ENCODE measurements at regions not wholly inside any gene's neighbourhood (a gene's known extent, or its start where the extent isn't known, plus 50 kb on each side); places are given as distances from the start of the nearest gene placed in this dataset.

DNA sequence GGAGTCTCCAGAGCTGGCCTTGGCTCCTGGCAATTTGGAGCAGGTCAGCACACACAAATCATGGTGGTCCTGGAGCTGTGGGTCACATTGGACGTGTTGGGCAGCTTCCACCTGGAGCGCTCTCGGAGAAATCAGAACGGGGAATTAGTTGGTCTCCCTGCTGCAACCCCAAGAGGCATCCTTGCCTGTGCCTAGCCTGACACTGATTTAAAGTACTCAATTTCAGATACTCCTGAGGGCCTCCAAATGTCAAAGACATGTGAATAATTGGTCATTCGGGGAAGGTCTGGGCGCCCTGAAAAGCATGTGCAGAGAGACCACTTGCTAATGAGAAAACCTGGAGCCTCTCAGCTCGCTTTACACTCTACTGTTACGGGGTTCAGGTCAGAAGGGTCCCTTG is 145.5 kb upstream of the AGAP1 start:
- TF ChIP-seq, protein P1, sequence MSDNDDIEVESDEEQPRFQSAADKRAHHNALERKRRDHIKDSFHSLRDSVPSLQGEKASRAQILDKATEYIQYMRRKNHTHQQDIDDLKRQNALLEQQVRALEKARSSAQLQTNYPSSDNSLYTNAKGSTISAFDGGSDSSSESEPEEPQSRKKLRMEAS (IDR thresholded peaks at IDR 0.05): no peak
- TF ChIP-seq, protein P2, sequence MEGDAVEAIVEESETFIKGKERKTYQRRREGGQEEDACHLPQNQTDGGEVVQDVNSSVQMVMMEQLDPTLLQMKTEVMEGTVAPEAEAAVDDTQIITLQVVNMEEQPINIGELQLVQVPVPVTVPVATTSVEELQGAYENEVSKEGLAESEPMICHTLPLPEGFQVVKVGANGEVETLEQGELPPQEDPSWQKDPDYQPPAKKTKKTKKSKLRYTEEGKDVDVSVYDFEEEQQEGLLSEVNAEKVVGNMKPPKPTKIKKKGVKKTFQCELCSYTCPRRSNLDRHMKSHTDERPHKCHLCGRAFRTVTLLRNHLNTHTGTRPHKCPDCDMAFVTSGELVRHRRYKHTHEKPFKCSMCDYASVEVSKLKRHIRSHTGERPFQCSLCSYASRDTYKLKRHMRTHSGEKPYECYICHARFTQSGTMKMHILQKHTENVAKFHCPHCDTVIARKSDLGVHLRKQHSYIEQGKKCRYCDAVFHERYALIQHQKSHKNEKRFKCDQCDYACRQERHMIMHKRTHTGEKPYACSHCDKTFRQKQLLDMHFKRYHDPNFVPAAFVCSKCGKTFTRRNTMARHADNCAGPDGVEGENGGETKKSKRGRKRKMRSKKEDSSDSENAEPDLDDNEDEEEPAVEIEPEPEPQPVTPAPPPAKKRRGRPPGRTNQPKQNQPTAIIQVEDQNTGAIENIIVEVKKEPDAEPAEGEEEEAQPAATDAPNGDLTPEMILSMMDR (IDR thresholded peaks at IDR 0.05): no peak
- TF ChIP-seq NR3C1 (IDR thresholded peaks at IDR 0.05) (no peak), POLR2A (IDR thresholded peaks at IDR 0.05; ENCODE audit: low read length) (no peak), RFX5 (IDR thresholded peaks at IDR 0.05) (no peak), ZSCAN20 (CRISPR knock-in tag; IDR thresholded peaks at IDR 0.05) (no peak), JUNB (IDR thresholded peaks at IDR 0.05) (no peak)
- TF ChIP-seq, protein P3, sequence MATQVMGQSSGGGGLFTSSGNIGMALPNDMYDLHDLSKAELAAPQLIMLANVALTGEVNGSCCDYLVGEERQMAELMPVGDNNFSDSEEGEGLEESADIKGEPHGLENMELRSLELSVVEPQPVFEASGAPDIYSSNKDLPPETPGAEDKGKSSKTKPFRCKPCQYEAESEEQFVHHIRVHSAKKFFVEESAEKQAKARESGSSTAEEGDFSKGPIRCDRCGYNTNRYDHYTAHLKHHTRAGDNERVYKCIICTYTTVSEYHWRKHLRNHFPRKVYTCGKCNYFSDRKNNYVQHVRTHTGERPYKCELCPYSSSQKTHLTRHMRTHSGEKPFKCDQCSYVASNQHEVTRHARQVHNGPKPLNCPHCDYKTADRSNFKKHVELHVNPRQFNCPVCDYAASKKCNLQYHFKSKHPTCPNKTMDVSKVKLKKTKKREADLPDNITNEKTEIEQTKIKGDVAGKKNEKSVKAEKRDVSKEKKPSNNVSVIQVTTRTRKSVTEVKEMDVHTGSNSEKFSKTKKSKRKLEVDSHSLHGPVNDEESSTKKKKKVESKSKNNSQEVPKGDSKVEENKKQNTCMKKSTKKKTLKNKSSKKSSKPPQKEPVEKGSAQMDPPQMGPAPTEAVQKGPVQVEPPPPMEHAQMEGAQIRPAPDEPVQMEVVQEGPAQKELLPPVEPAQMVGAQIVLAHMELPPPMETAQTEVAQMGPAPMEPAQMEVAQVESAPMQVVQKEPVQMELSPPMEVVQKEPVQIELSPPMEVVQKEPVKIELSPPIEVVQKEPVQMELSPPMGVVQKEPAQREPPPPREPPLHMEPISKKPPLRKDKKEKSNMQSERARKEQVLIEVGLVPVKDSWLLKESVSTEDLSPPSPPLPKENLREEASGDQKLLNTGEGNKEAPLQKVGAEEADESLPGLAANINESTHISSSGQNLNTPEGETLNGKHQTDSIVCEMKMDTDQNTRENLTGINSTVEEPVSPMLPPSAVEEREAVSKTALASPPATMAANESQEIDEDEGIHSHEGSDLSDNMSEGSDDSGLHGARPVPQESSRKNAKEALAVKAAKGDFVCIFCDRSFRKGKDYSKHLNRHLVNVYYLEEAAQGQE (IDR thresholded peaks at IDR 0.05): no peak
